Transverse colon (tissue), 4 donors: ENCODE measurements at regions not wholly inside any gene's neighbourhood (a gene's known extent, or its start where the extent isn't known, plus 50 kb on each side); places are given as distances from the start of the nearest gene placed in this dataset.

Experiments
- DNase-seq: peaks from one replicate; pipeline ENCODE4 v3.0.0-alpha.2; 2019
- H3K27ac ChIP-seq, 4 donors: fragments of 200-600 bp; sonication (generic); 2 replicates each; pipeline ENCODE4 v1.5.1; 2016 to 2018; ENCODE audit warnings: inconsistent platforms in 4 of 4
- H3K27me3 ChIP-seq: fragments of 200-600 bp; sonication (generic); 2 replicates; pipeline ENCODE4 v1.5.1; 2017; ENCODE audit warnings: inconsistent platforms
- H3K36me3 ChIP-seq, 4 donors: fragments of 200-600 bp; sonication (generic); 2 replicates each; pipeline ENCODE4 v1.5.1; 2017 to 2019; ENCODE audit warnings: inconsistent platforms in 4 of 4
- H3K4me1 ChIP-seq, 4 donors: fragments of 200-600 bp; sonication (generic); 2 replicates each; pipeline ENCODE4 v1.5.1; 2017 to 2020; ENCODE audit warnings: inconsistent platforms in 4 of 4
- H3K4me3 ChIP-seq, 4 donors: fragments of 200-600 bp; sonication (generic); 1 replicate in 1 of 4; 2 replicates in 3 of 4; pipeline versions ENCODE4 v1.5.1 to v1.6.1; 2017 to 2019; ENCODE audit warnings: inconsistent platforms in 4 of 4
- H3K9me3 ChIP-seq, 2 donors: fragments of 200-600 bp; sonication (generic); 2 replicates each; pipeline ENCODE4 v1.5.1; 2017 to 2019; ENCODE audit warnings: inconsistent platforms in 2 of 2
- CTCF ChIP-seq, 5 experiments: fragments of 200-600 bp in 3 of 5; fragments of 450-650 bp in 2 of 5; sonication (generic) in 3 of 5; IDR thresholded peaks; 1 replicate in 2 of 5; 2 replicates in 3 of 5; pipeline ENCODE4 v1.5.1; 2016 to 2017; ENCODE audit warnings: antibody characterized with exemption in 5 of 5, inconsistent platforms in 3 of 5, mild to moderate bottlenecking in 2 of 5, moderate library complexity in 1 of 5
- EP300 ChIP-seq: sonication (generic); formaldehyde crosslinking; IDR thresholded peaks from one replicate; pipeline ENCODE4 v1.6.1; 2017; ENCODE audit warnings: antibody characterized with exemption, low read depth
- POLR2A ChIP-seq: fragments of 450-650 bp; IDR thresholded peaks from one replicate; pipeline ENCODE4 v1.6.1; 2016; ENCODE audit warnings: antibody characterized with exemption, mild to moderate bottlenecking, moderate library complexity
- POLR2AphosphoS5 ChIP-seq, 3 donors: sonication (generic); formaldehyde crosslinking; IDR thresholded peaks; one replicate each; pipeline ENCODE4 v1.6.1; 2016; ENCODE audit warnings: antibody characterized with exemption in 3 of 3
- WGBS, 2 donors: methylation state at CpG; one replicate each; pipeline ENCODE4 v1.1.5; 2018; ENCODE audit warnings: low coverage in 1 of 2; 5-methylcytosine and 5-hydroxymethylcytosine counted together
- in situ Hi-C, 4 donors: fragments of 200-750 bp; cut with MboI; loops; one replicate each; pipeline versions ENCODE4 v1.15.0 to v1.15.1; 2017; ENCODE audit warnings: low sequenced_read_pairs in 3 of 4, low pct_ligation_motif_present in 1 of 4, low pct_unique_long_range_greater_than_20kb in 1 of 4
- intact Hi-C: fragments of 100-400 bp; cut with DNase I; formaldehyde crosslinking; loops from one replicate; pipeline ENCODE4 v1.15.1; 2023; ENCODE audit warnings: low total_unique reads

DNA sequence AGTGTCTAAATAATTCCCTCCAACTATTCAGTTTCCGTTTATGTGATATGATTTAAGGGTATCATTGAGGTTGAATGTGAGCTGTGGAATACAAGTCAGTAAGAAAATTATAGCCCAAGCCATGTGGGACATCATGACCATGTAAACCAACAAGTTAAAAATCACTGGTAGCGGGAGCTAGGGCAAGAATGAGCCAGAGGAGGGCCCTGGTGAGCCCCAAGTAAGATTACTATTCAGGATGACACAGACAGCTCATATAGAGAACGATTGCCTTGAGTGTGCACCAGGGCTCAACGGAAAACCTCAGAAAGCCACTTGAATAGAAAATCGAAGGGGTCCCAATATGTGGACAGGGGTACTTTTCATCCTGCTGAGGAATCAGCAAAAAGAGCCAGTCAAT lies 87.8 kb upstream of the RBMS1 start:
- Histone ChIP-seq H3K9me3 (no peaks in the 10 kb centered on the region), H3K4me3 (no peak overlapping the region), H3K4me1 (peaks cover 0 to 7% (median 2%) of the 10 kb centered on the region in 4 donors), H3K27me3 (no peaks in the 10 kb centered on the region), H3K27ac (no peak overlapping the region), H3K36me3 (no peaks in the 10 kb centered on the region)
- 86% methylated on average over 5 of the region's 5 CpGs; no CpG with 5 or more reads in 1 of the 2 donors for WGBS, 2 donors
- intact Hi-C loops (no loop called here), in situ Hi-C loops (no loop called here)
- TF ChIP-seq EP300 (no peak), POLR2A (no peak), CTCF (IDR thresholded peaks at IDR 0.05) (no peak), POLR2AphosphoS5 (IDR thresholded peaks at IDR 0.05) (no peak)
- DNase-seq, result no peak

- in situ Hi-C loops (no loop called here), intact Hi-C loops (no loop called here)
- Histone ChIP-seq H3K27ac (peak overlapping the region in 2 of 4 donors; percentile 59 to 61), H3K9me3 (no peaks in the 10 kb centered on the region), H3K27me3 (no peaks in the 10 kb centered on the region), H3K4me1 (peaks cover 0 to 7% (median 2%) of the 10 kb centered on the region in 4 donors), H3K4me3 (no peak overlapping the region), H3K36me3 (no peaks in the 10 kb centered on the region)
- WGBS, 2 donors, result 78 to 81% methylated on average over 2 of the region's 2 CpGs
- DNase-seq, result no peak
- TF ChIP-seq POLR2A, result no peak
These were observed 88.5 kb upstream of the RBMS1 start for GRCh38 chr2:160582081-160582480.

GRCh38 chr2:160582490-160583145 lies 89.0 kb upstream of the RBMS1 start:
- intact Hi-C loops (no loop called here), in situ Hi-C loops (no loop called here)
- 57 to 68% methylated on average over 3 of the region's 3 CpGs for WGBS, 2 donors
- no peaks in the 10 kb centered on the region for H3K9me3 ChIP-seq
- H3K27ac ChIP-seq, result peak overlapping the region; percentile 9 to 62 (median 60)
- no peak for DNase-seq
- no peak overlapping the region for H3K4me3 ChIP-seq
- H3K27me3 ChIP-seq, result no peaks in the 10 kb centered on the region
- peaks cover 0 to 7% (median 2%) of the 10 kb centered on the region in 4 donors for H3K4me1 ChIP-seq
- no peak for TF ChIP-seq CTCF (IDR thresholded peaks at IDR 0.05)
- TF ChIP-seq POLR2AphosphoS5 (IDR thresholded peaks at IDR 0.05), result no peak
- TF ChIP-seq EP300, result no peak
- TF ChIP-seq POLR2A, result no peak
- no peaks in the 10 kb centered on the region for H3K36me3 ChIP-seq

- WGBS, 2 donors, result 40% methylated on average over 1 of the region's 1 CpG
- H3K9me3 ChIP-seq, result no peaks in the 10 kb centered on the region
- no peaks in the 10 kb centered on the region for H3K36me3 ChIP-seq
- intact Hi-C loops, result no loop called here
- in situ Hi-C loops, result no loop called here
- H3K4me1 ChIP-seq, result peaks cover 0 to 7% (median 2%) of the 10 kb centered on the region in 4 donors
- DNase-seq, result no peak
- H3K27ac ChIP-seq, result peak overlapping the region; percentile 9 to 62 (median 60)
- H3K4me3 ChIP-seq, result no peak overlapping the region
- no peaks in the 10 kb centered on the region for H3K27me3 ChIP-seq
- no peak for TF ChIP-seq POLR2A
- TF ChIP-seq POLR2AphosphoS5 (IDR thresholded peaks at IDR 0.05), result no peak
- TF ChIP-seq EP300, result no peak
- TF ChIP-seq CTCF (IDR thresholded peaks at IDR 0.05), result no peak
These were observed 89.5 kb upstream of the RBMS1 start for GRCh38 chr2:160583146-160583535.
